22Rv1 (cell line): ENCODE measurements at regions not wholly inside any gene's neighbourhood (a gene's known extent, or its start where the extent isn't known, plus 50 kb on each side); places are given as distances from the start of the nearest gene placed in this dataset.
"Not testable (repeated sequence)": the region's sequence is repeated elsewhere in the genome, so short reads cannot be mapped to it uniquely, and the experiment has no call there.

Source experiments
- CTCF ChIP-seq: fragments of 450-650 bp; IDR thresholded peaks from 2 replicates; pipeline ENCODE4 v1.5.1; 2017; ENCODE audit warnings: mild to moderate bottlenecking
- ZFX ChIP-seq: fragments of 450-650 bp; IDR thresholded peaks from 2 replicates; pipeline ENCODE4 v1.6.1; 2017; ENCODE audit warnings: antibody characterized with exemption, borderline replicate concordance

GRCh38 chr1:148277865-148278279 lies 125.8 kb upstream of the NBPF11 start:
- not testable (repeated sequence) for TF ChIP-seq CTCF, ZFX
